Stomach smooth muscle (tissue), 2 donors: ENCODE measurements at regions not wholly inside any gene's neighbourhood (a gene's known extent, or its start where the extent isn't known, plus 50 kb on each side); places are given as distances from the start of the nearest gene placed in this dataset.

ENCODE experiments used
- H3K27ac ChIP-seq: one replicate; pipeline ENCODE4 v1.7.0; 2013; ENCODE audit warnings: mild to moderate bottlenecking, low read length, inconsistent platforms
- H3K27me3 ChIP-seq, 2 donors: one replicate each; pipeline ENCODE4 v1.7.0; 2013; ENCODE audit warnings: low read length in 2 of 2; ENCODE audit not compliant: insufficient read depth in 2 of 2, control insufficient read depth in 1 of 2
- H3K36me3 ChIP-seq, 2 donors: one replicate each; pipeline ENCODE4 v1.7.0; 2013; ENCODE audit warnings: low read length in 2 of 2; ENCODE audit not compliant: control insufficient read depth in 2 of 2, insufficient read depth in 2 of 2
- H3K4me1 ChIP-seq: one replicate; pipeline ENCODE4 v1.7.0; 2013; ENCODE audit warnings: low read length; ENCODE audit not compliant: control insufficient read depth, insufficient read depth
- H3K4me3 ChIP-seq, 2 donors: one replicate each; pipeline ENCODE4 v1.7.0; 2013; ENCODE audit warnings: low read length in 2 of 2
- H3K9ac ChIP-seq, 2 donors: one replicate each; pipeline ENCODE4 v1.7.0; 2013; ENCODE audit warnings: low read length in 2 of 2, mild to moderate bottlenecking in 1 of 2
- H3K9me3 ChIP-seq, 2 donors: one replicate each; pipeline ENCODE4 v1.7.0; 2013; ENCODE audit warnings: low read length in 2 of 2; ENCODE audit not compliant: control insufficient read depth in 2 of 2
- donor health status: healthy.
- donor health status: Pancreatic carcinoma.

- no peaks in the 10 kb centered on the region for H3K4me1 ChIP-seq
- H3K9me3 ChIP-seq: no peaks in the 10 kb centered on the region
- no peak overlapping the region for H3K27ac ChIP-seq
- H3K4me3 ChIP-seq: no peak overlapping the region
- no peaks in the 10 kb centered on the region for H3K36me3 ChIP-seq
- H3K27me3 ChIP-seq: peaks cover 3 to 7% of the 10 kb centered on the region in 2 donors
- no peak overlapping the region for H3K9ac ChIP-seq
These were observed 116.7 kb downstream of the SOX1 start for GRCh38 chr13:112183532-112184090.

DNA sequence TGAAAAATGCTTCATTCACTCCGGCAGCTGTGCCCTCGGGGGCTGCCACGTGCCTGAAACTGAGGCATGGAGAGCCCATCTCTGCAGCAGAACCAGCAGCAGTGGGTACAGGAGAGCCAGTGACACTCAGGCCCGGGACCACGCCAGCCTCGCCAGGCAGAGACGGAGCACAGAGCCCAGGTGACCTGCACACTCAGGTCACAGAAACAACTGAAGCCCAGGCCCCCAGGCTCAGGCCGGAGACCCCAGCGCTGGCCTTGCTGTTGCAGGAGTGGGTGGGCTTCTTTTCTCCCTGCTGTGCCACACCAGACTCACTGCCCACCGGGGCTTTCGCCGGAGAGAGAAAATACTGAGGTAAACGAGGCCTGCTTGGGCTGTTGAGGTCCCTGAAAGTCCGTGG, 117.3 kb downstream of the SOX1 start:
- Histone ChIP-seq H3K4me3 (no peak overlapping the region), H3K36me3 (no peaks in the 10 kb centered on the region), H3K9ac (no peak overlapping the region), H3K27ac (no peak overlapping the region), H3K4me1 (no peaks in the 10 kb centered on the region), H3K27me3 (peaks cover 2 to 7% of the 10 kb centered on the region in 2 donors), H3K9me3 (no peaks in the 10 kb centered on the region)

GRCh38 chr13:112184851-112185371, 118.0 kb downstream of the SOX1 start:
- Histone ChIP-seq H3K27ac (no peak overlapping the region), H3K9me3 (no peaks in the 10 kb centered on the region), H3K4me1 (no peaks in the 10 kb centered on the region), H3K27me3 (peaks cover 0 to 4% of the 10 kb centered on the region in 2 donors), H3K4me3 (no peak overlapping the region), H3K9ac (no peak overlapping the region), H3K36me3 (no peaks in the 10 kb centered on the region)

GRCh38 chr13:112185466-112185865, 118.5 kb downstream of the SOX1 start:
- H3K27ac ChIP-seq: no peak overlapping the region
- no peaks in the 10 kb centered on the region for H3K4me1 ChIP-seq
- no peaks in the 10 kb centered on the region for H3K9me3 ChIP-seq
- no peak overlapping the region for H3K4me3 ChIP-seq
- H3K9ac ChIP-seq: no peak overlapping the region
- peaks cover 0 to 2% of the 10 kb centered on the region in 2 donors for H3K27me3 ChIP-seq
- no peaks in the 10 kb centered on the region for H3K36me3 ChIP-seq

GRCh38 chr13:112186091-112186490, 119.1 kb downstream of the SOX1 start:
- H3K36me3 ChIP-seq: no peaks in the 10 kb centered on the region
- H3K9ac ChIP-seq: no peak overlapping the region
- no peaks in the 10 kb centered on the region for H3K4me1 ChIP-seq
- no peaks in the 10 kb centered on the region for H3K9me3 ChIP-seq
- H3K4me3 ChIP-seq: no peak overlapping the region
- H3K27ac ChIP-seq: no peak overlapping the region
- H3K27me3 ChIP-seq: peaks cover 0 to 2% of the 10 kb centered on the region in 2 donors

- Histone ChIP-seq H3K36me3 (no peaks in the 10 kb centered on the region), H3K9ac (no peak overlapping the region), H3K4me1 (no peaks in the 10 kb centered on the region), H3K9me3 (peaks cover 0 to 2% of the 10 kb centered on the region in 2 donors), H3K27me3 (no peaks in the 10 kb centered on the region), H3K27ac (no peak overlapping the region), H3K4me3 (no peak overlapping the region)
These were observed 120.8 kb downstream of the SOX1 start for GRCh38 chr13:112187527-112188297.

- Histone ChIP-seq H3K4me1 (no peaks in the 10 kb centered on the region), H3K9me3 (peaks cover 0 to 2% of the 10 kb centered on the region in 2 donors), H3K4me3 (no peak overlapping the region), H3K27ac (no peak overlapping the region), H3K9ac (no peak overlapping the region), H3K36me3 (no peaks in the 10 kb centered on the region), H3K27me3 (no peaks in the 10 kb centered on the region)
These were observed 121.3 kb downstream of the SOX1 start for GRCh38 chr13:112188298-112188610.

DNA sequence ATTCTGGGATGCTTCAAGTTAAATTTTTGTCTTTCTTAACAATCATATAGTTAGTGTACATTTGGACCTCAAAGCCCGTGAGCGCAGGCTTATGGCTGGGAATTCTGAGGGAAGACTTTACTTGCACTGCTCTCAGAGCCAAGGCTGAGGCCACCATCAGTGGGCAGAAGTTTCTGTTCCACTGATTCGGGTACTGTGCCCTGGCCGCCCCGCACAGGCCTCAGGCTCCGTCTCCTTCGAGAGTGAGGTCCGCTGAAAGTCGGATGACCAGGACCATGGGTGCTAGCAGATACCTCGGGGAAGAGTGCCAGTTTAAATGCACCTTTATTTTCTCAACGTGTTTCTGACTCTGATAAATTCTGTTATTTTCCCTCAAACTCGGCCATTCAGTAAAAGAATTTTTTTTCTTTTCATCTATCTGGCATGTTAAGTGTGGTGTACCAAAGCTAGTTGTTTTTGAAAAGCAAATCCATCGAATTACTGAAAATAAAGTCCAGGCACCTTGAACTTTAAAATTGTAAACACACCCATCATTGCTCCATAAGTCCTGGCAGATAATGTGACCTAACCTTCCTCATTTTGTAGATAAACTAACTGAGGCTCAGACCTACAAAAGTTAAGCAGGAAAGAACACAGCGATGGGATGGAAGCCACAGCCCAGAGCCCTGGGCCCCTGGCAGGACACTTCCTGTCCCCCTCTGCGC, 126.7 kb downstream of the SOX1 start:
- no peak overlapping the region for H3K9ac ChIP-seq
- H3K27ac ChIP-seq: no peak overlapping the region
- H3K4me3 ChIP-seq: no peak overlapping the region
- no peaks in the 10 kb centered on the region for H3K4me1 ChIP-seq
- H3K9me3 ChIP-seq: peaks cover 2 to 4% of the 10 kb centered on the region in 2 donors
- H3K27me3 ChIP-seq: peaks cover 3 to 4% of the 10 kb centered on the region in 2 donors
- H3K36me3 ChIP-seq: no peaks in the 10 kb centered on the region

DNA sequence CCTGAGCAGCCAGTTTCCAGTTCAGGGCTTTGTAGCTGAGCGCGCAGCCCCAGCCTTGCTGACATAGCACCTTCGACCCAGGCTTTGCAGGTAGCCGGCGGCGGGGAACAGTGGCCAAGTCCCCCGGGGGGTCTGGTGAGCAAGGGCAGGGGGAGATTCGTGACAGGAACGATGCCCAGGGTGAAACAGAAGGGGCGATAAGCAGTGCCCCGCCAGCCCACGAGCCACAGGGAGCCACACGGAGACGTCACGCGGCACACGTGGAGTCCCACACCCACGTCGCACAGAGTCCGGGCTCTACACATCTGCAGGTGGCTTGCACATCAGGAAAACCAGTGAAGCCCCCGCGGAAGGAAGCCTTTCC, 127.2 kb downstream of the SOX1 start:
- no peak overlapping the region for H3K4me3 ChIP-seq
- H3K27me3 ChIP-seq: peaks cover 3 to 4% of the 10 kb centered on the region in 2 donors
- peaks cover 2 to 4% of the 10 kb centered on the region in 2 donors for H3K9me3 ChIP-seq
- no peaks in the 10 kb centered on the region for H3K4me1 ChIP-seq
- H3K36me3 ChIP-seq: no peaks in the 10 kb centered on the region
- no peak overlapping the region for H3K9ac ChIP-seq
- H3K27ac ChIP-seq: no peak overlapping the region

DNA sequence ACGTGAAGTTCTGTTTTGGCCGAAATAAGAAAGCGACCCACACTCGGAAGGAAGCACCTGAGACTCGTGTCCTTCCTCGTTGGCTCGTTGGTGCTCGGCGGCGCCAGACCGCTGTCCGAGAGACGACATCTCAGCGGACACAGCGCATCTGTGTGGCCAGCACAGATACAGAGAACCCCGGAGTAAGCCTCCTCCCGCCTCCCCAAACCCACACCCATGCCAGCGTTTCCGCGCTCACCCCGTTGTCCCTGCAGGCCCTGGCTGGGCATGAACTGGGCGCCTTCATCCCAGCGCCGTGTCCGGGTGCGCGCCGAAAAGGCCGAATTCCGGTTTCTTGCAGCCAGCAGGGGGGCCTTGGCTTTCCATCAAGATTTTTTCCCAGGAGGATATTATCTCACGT, 127.6 kb downstream of the SOX1 start:
- H3K4me1 ChIP-seq: no peaks in the 10 kb centered on the region
- H3K36me3 ChIP-seq: no peaks in the 10 kb centered on the region
- H3K9ac ChIP-seq: no peak overlapping the region
- H3K4me3 ChIP-seq: no peak overlapping the region
- peaks cover 3 to 4% of the 10 kb centered on the region in 2 donors for H3K27me3 ChIP-seq
- no peak overlapping the region for H3K27ac ChIP-seq
- H3K9me3 ChIP-seq: peaks cover 2 to 4% of the 10 kb centered on the region in 2 donors
